ENCODE measurements at regions not wholly inside any gene's neighbourhood (a gene's known extent, or its start where the extent isn't known, plus 50 kb on each side); places are given as distances from the start of the nearest gene placed in this dataset.

GRCh38 chr6:150689900-150690590 is 90.4 kb downstream of the PLEKHG1 start:
- no peaks in the 10 kb centered on the region for H3K9me3 ChIP-seq
- H3K27ac ChIP-seq = no peak overlapping the region
- TF ChIP-seq POLR2AphosphoS5 (IDR thresholded peaks at IDR 0.05; ENCODE audit: insufficient read depth in 1 of 2, low read depth in 1 of 2) = no peak
- TF ChIP-seq POLR2A (IDR thresholded peaks at IDR 0.05) = no peak
- TF ChIP-seq, protein P1, sequence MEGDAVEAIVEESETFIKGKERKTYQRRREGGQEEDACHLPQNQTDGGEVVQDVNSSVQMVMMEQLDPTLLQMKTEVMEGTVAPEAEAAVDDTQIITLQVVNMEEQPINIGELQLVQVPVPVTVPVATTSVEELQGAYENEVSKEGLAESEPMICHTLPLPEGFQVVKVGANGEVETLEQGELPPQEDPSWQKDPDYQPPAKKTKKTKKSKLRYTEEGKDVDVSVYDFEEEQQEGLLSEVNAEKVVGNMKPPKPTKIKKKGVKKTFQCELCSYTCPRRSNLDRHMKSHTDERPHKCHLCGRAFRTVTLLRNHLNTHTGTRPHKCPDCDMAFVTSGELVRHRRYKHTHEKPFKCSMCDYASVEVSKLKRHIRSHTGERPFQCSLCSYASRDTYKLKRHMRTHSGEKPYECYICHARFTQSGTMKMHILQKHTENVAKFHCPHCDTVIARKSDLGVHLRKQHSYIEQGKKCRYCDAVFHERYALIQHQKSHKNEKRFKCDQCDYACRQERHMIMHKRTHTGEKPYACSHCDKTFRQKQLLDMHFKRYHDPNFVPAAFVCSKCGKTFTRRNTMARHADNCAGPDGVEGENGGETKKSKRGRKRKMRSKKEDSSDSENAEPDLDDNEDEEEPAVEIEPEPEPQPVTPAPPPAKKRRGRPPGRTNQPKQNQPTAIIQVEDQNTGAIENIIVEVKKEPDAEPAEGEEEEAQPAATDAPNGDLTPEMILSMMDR (IDR thresholded peaks at IDR 0.05) = no peak
- H3K4me1 ChIP-seq = no peaks in the 10 kb centered on the region
- no peak overlapping the region for H3K4me3 ChIP-seq
- intact Hi-C loops (cut with DNase I) = no loop called here
- no peaks in the 10 kb centered on the region for H3K36me3 ChIP-seq
- no peak for DNase-seq (ENCODE audit: extremely low spot score in 2 of 2)
- no peaks in the 10 kb centered on the region for H3K27me3 ChIP-seq

DNA sequence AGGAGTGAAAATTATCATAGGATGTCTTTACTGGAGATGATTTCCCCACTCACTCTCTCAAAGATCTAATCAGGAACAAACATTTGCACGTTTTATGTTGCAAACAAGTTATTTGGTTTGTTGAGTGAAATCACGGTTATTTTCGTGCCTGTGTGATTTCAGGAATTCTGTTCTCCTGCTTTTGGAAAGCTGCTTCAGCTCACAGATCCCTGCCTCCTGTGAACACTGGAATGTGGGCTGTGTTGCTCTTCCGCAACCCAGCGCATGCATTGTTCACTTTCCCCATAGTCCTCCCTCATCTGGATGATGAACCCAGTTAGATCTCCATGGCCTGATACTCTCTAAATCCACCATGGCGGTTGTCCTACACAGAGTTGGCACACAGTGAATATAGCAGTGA is 91.0 kb downstream of the PLEKHG1 start:
- Histone ChIP-seq H3K27me3 (no peaks in the 10 kb centered on the region), H3K9me3 (no peaks in the 10 kb centered on the region), H3K4me3 (no peak overlapping the region), H3K36me3 (no peaks in the 10 kb centered on the region), H3K27ac (no peak overlapping the region), H3K4me1 (peaks cover 4% of the 10 kb centered on the region)
- intact Hi-C loops (cut with DNase I) = no loop called here
- DNase-seq (ENCODE audit: extremely low spot score in 2 of 2) = no peak
- TF ChIP-seq, protein P1 (IDR thresholded peaks at IDR 0.05) = no peak
- TF ChIP-seq POLR2AphosphoS5 (IDR thresholded peaks at IDR 0.05; ENCODE audit: insufficient read depth in 1 of 2, low read depth in 1 of 2) (no peak), POLR2A (IDR thresholded peaks at IDR 0.05) (no peak)

- intact Hi-C loops (cut with DNase I) = no loop called here
- no peak for TF ChIP-seq POLR2AphosphoS5 (IDR thresholded peaks at IDR 0.05; ENCODE audit: insufficient read depth in 1 of 2, low read depth in 1 of 2)
- no peak for TF ChIP-seq POLR2A (IDR thresholded peaks at IDR 0.05)
- TF ChIP-seq, protein P1 (IDR thresholded peaks at IDR 0.05) = no peak
- Histone ChIP-seq H3K27ac (no peak overlapping the region), H3K4me1 (peaks cover 8% of the 10 kb centered on the region), H3K4me3 (no peak overlapping the region), H3K36me3 (no peaks in the 10 kb centered on the region), H3K27me3 (no peaks in the 10 kb centered on the region), H3K9me3 (no peaks in the 10 kb centered on the region)
- no peak for DNase-seq (ENCODE audit: extremely low spot score in 2 of 2)
These were observed 91.8 kb downstream of the PLEKHG1 start for GRCh38 chr6:150691463-150691862.

- no peaks in the 10 kb centered on the region for H3K27me3 ChIP-seq
- no peaks in the 10 kb centered on the region for H3K36me3 ChIP-seq
- DNase-seq (ENCODE audit: extremely low spot score in 2 of 2) = no peak
- no peaks in the 10 kb centered on the region for H3K9me3 ChIP-seq
- TF ChIP-seq POLR2AphosphoS5 (IDR thresholded peaks at IDR 0.05; ENCODE audit: insufficient read depth in 1 of 2, low read depth in 1 of 2) (no peak), POLR2A (IDR thresholded peaks at IDR 0.05) (no peak)
- TF ChIP-seq, protein P1 (IDR thresholded peaks at IDR 0.05) = no peak
- H3K4me1 ChIP-seq = peaks cover 8% of the 10 kb centered on the region
- H3K4me3 ChIP-seq = no peak overlapping the region
- no peak overlapping the region for H3K27ac ChIP-seq
- intact Hi-C loops (cut with DNase I) = no loop called here
These were observed 92.9 kb downstream of the PLEKHG1 start for GRCh38 chr6:150692604-150693003.

GRCh38 chr6:150694889-150695288 is 95.2 kb downstream of the PLEKHG1 start:
- Histone ChIP-seq H3K27me3 (no peaks in the 10 kb centered on the region), H3K4me1 (peaks cover 8% of the 10 kb centered on the region), H3K9me3 (no peaks in the 10 kb centered on the region), H3K4me3 (no peak overlapping the region), H3K27ac (no peak overlapping the region), H3K36me3 (no peaks in the 10 kb centered on the region)
- intact Hi-C loops (cut with DNase I) = no loop called here
- DNase-seq (ENCODE audit: extremely low spot score in 2 of 2) = no peak
- TF ChIP-seq, protein P1 (IDR thresholded peaks at IDR 0.05) = no peak
- TF ChIP-seq POLR2AphosphoS5 (IDR thresholded peaks at IDR 0.05; ENCODE audit: insufficient read depth in 1 of 2, low read depth in 1 of 2) (no peak), POLR2A (IDR thresholded peaks at IDR 0.05) (no peak)

All from vagina (tissue), 2 donors.